ENCODE measurements at regions not wholly inside any gene's neighbourhood (a gene's known extent, or its start where the extent isn't known, plus 50 kb on each side); places are given as distances from the start of the nearest gene placed in this dataset.
"Not testable (repeated sequence)": the region's sequence is repeated elsewhere in the genome, so short reads cannot be mapped to it uniquely, and the experiment has no call there.

DNA sequence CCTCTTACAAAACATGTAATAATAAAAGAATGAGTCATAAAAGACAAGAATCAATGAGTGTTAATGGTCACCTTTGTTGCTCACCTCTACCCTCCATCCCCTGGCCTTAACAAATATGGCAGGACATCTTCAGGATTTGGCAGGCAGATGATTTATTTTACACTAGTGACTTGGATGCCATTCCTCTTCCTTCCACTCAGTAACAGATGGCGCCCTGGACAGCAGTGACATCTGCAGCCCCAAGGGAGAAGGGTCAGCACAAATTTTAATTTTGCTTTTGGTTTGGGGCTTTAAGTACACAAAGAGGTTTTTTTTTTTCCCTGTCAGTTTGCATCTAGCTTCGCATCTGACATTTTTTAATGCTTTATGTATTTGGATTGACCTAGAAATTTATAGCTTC is 188.9 kb downstream of the ZNF92 start:
- TF ChIP-seq, protein P1, sequence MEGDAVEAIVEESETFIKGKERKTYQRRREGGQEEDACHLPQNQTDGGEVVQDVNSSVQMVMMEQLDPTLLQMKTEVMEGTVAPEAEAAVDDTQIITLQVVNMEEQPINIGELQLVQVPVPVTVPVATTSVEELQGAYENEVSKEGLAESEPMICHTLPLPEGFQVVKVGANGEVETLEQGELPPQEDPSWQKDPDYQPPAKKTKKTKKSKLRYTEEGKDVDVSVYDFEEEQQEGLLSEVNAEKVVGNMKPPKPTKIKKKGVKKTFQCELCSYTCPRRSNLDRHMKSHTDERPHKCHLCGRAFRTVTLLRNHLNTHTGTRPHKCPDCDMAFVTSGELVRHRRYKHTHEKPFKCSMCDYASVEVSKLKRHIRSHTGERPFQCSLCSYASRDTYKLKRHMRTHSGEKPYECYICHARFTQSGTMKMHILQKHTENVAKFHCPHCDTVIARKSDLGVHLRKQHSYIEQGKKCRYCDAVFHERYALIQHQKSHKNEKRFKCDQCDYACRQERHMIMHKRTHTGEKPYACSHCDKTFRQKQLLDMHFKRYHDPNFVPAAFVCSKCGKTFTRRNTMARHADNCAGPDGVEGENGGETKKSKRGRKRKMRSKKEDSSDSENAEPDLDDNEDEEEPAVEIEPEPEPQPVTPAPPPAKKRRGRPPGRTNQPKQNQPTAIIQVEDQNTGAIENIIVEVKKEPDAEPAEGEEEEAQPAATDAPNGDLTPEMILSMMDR (IDR thresholded peaks at IDR 0.05): not testable (repeated sequence)
- not testable (repeated sequence) for TF ChIP-seq POLR2A (IDR thresholded peaks at IDR 0.05)

All from prostate gland (tissue), 2 donors.